HepG2 (cell line): ENCODE measurements at regions not wholly inside any gene's neighbourhood (a gene's known extent, or its start where the extent isn't known, plus 50 kb on each side); places are given as distances from the start of the nearest gene placed in this dataset.

Experiments
- CHD2 ChIP-seq: IDR thresholded peaks from 2 replicates; pipeline ENCODE4 v1.6.1; 2011; ENCODE audit warnings: low read depth, low read length, improper control_type of control experiment
- CTCF ChIP-seq: sonication (generic); formaldehyde crosslinking; IDR thresholded peaks from 2 replicates; pipeline ENCODE4 v1.5.0; 2020; ENCODE audit warnings: mild to moderate bottlenecking, missing genetic modification reagents, moderate library complexity
- GTF3A ChIP-seq: sonication (generic); formaldehyde crosslinking; conservative IDR thresholded peaks from 2 replicates; pipeline ENCODE4 v1.4.0; 2020; ENCODE audit warnings: mild to moderate bottlenecking, missing genetic modification reagents
- HMGXB4 ChIP-seq, 2 experiments: sonication (generic) in 1 of 2; formaldehyde crosslinking in 1 of 2; IDR thresholded peaks; 2 replicates each; pipeline versions ENCODE4 v1.4.0 to v1.6.1; 2018 to 2020; ENCODE audit warnings: missing genetic modification reagents in 2 of 2, borderline replicate concordance in 1 of 2, low read depth in 1 of 2, mild to moderate bottlenecking in 1 of 2, missing biosample characterization in 1 of 2
- JUND ChIP-seq: sonication (generic); formaldehyde crosslinking; IDR thresholded peaks from 2 replicates; pipeline ENCODE4 v1.8.0; 2022; ENCODE audit warnings: mild to moderate bottlenecking, missing genetic modification reagents
- PCBP2 ChIP-seq: fragments of 200-400 bp; formaldehyde crosslinking; optimal IDR thresholded peaks from 2 replicates; pipeline ENCODE3; 2018; ENCODE audit warnings: low read length, low read depth; ENCODE audit not compliant: poor library complexity, severe bottlenecking
- POLR2AphosphoS5 ChIP-seq: IDR thresholded peaks from 2 replicates; pipeline ENCODE4 v1.6.1; 2012; ENCODE audit warnings: low read depth, low read length
- SAFB2 ChIP-seq: sonication (generic); formaldehyde crosslinking; IDR thresholded peaks from 2 replicates; pipeline ENCODE4 v1.5.1; 2020; ENCODE audit warnings: missing genetic modification reagents, low read depth, mild to moderate bottlenecking, borderline replicate concordance
- TBL1XR1 ChIP-seq: fragments of 150-350 bp; IDR thresholded peaks from 2 replicates; pipeline ENCODE4 v1.6.1; 2014; ENCODE audit warnings: borderline replicate concordance, low read length; ENCODE audit not compliant: partially characterized antibody
- TCF7L2 ChIP-seq: IDR thresholded peaks from 2 replicates; pipeline ENCODE4 v1.6.1; 2011; ENCODE audit warnings: mild to moderate bottlenecking, low read depth, low read length, moderate library complexity
- THAP7 ChIP-seq: sonication (generic); formaldehyde crosslinking; IDR thresholded peaks from 2 replicates; pipeline ENCODE4 v1.8.1; 2023; ENCODE audit warnings: mild to moderate bottlenecking, missing genetic modification reagents
- TRAFD1 ChIP-seq: sonication (generic); formaldehyde crosslinking; IDR thresholded peaks from 2 replicates; pipeline ENCODE4 v1.5.1; 2020; ENCODE audit warnings: missing genetic modification reagents, mild to moderate bottlenecking, borderline replicate concordance
- ZNF432 ChIP-seq: sonication (generic); formaldehyde crosslinking; IDR thresholded peaks from 2 replicates; pipeline ENCODE4 v1.5.0; 2020; ENCODE audit warnings: missing genetic modification reagents, mild to moderate bottlenecking, borderline replicate concordance
- ZSCAN21 ChIP-seq: sonication (generic); formaldehyde crosslinking; IDR thresholded peaks from 2 replicates; pipeline ENCODE4 v1.8.0; 2022; ENCODE audit warnings: mild to moderate bottlenecking, missing genetic modification reagents, moderate library complexity, borderline replicate concordance

GRCh38 chr3:194223951-194224350 is 88.0 kb downstream of the HES1 start:
- TF ChIP-seq HMGXB4 (CRISPR knock-in tag; IDR thresholded peaks at IDR 0.05; ENCODE audit: borderline replicate concordance in 1 of 2, low read depth in 1 of 2), result no peak
- TF ChIP-seq TRAFD1, result no peak
- no peak for TF ChIP-seq CHD2
- TF ChIP-seq THAP7 (CRISPR knock-in tag), result no peak
- no peak for TF ChIP-seq GTF3A
- TF ChIP-seq SAFB2 (CRISPR knock-in tag), result no peak
- no peak for TF ChIP-seq CTCF (CRISPR knock-in tag)
- TF ChIP-seq POLR2AphosphoS5, result no peak
- no peak for TF ChIP-seq JUND (CRISPR knock-in tag)
- TF ChIP-seq ZNF432, result no peak
- no peak for TF ChIP-seq ZSCAN21
- no peak for TF ChIP-seq TCF7L2
- TF ChIP-seq TBL1XR1, result no peak
- no peak for TF ChIP-seq PCBP2
